Neural cell (in vitro differentiated cells): ENCODE measurements at regions not wholly inside any gene's neighbourhood (a gene's known extent, or its start where the extent isn't known, plus 50 kb on each side); places are given as distances from the start of the nearest gene placed in this dataset.

Source experiments
- H2AFZ ChIP-seq: fragments of 200-600, 300-800 bp; sonication (generic), shearing (Covaris generic); 2 replicates; pipeline ENCODE4 v1.6.0; 2014; ENCODE audit warnings: low read depth, mild to moderate bottlenecking, antibody characterized with exemption, low read length, moderate library complexity
- H3F3A ChIP-seq: fragments of 200-600 bp; shearing (Covaris generic); 2 replicates; pipeline ENCODE4 v1.6.1; 2016; ENCODE audit warnings: mild to moderate bottlenecking, moderate library complexity, mixed read lengths, antibody characterized with exemption, low read length; ENCODE audit not compliant: insufficient read depth, poor library complexity, severe bottlenecking
- H3K27ac ChIP-seq: fragments of 200-600, 300-800 bp; sonication (generic), shearing (Covaris generic); 2 replicates; pipeline ENCODE4 v1.5.1; 2014; ENCODE audit warnings: mild to moderate bottlenecking, low read length, moderate library complexity
- H3K27me3 ChIP-seq: fragments of 300-800, 200-600 bp; sonication (generic), shearing (Covaris generic); 2 replicates; pipeline ENCODE4 v1.6.0; 2014; ENCODE audit warnings: mild to moderate bottlenecking, low read depth, low read length, moderate library complexity; ENCODE audit not compliant: insufficient read depth
- H3K36me3 ChIP-seq: fragments of 300-800, 200-600 bp; sonication (generic), shearing (Covaris generic); 2 replicates; pipeline ENCODE4 v1.5.1; 2014; ENCODE audit warnings: mild to moderate bottlenecking, antibody characterized with exemption, low read length, moderate library complexity; ENCODE audit not compliant: insufficient read depth
- H3K4me2 ChIP-seq: fragments of 300-800, 200-600 bp; sonication (generic), shearing (Covaris generic); 2 replicates; pipeline ENCODE4 v1.6.0; 2014; ENCODE audit warnings: mild to moderate bottlenecking, low read length
- H3K4me3 ChIP-seq: fragments of 300-800, 200-600 bp; sonication (generic), shearing (Covaris generic); 2 replicates; pipeline ENCODE4 v1.5.1; 2014; ENCODE audit warnings: mild to moderate bottlenecking, low read length, moderate library complexity
- H3K79me2 ChIP-seq: fragments of 200-600 bp; shearing (Covaris generic); replicated peaks from 2 replicates; pipeline ENCODE4 v1.6.0; 2014; ENCODE audit warnings: mild to moderate bottlenecking, low read length, moderate library complexity; ENCODE audit not compliant: insufficient read depth
- H3K9ac ChIP-seq: fragments of 300-800, 200-600 bp; sonication (generic), shearing (Covaris generic); 2 replicates; pipeline ENCODE4 v1.6.1; 2016; ENCODE audit warnings: mild to moderate bottlenecking, low read length, mixed read lengths
- H3K9me2 ChIP-seq: fragments of 200-600 bp; shearing (Covaris generic); 2 replicates; pipeline ENCODE4 v1.6.1; 2016; ENCODE audit warnings: mild to moderate bottlenecking, low read length, mixed read lengths; ENCODE audit not compliant: insufficient read depth
- H3K9me3 ChIP-seq: fragments of 200-600, 300-800 bp; sonication (generic), shearing (Covaris generic); 2 replicates; pipeline ENCODE4 v1.6.1; 2016; ENCODE audit warnings: mild to moderate bottlenecking, mixed run types, low read length, moderate library complexity, mixed read lengths
- H4K20me1 ChIP-seq: fragments of 200-600 bp; shearing (Covaris generic); 2 replicates; pipeline ENCODE4 v1.6.1; 2016; ENCODE audit warnings: mild to moderate bottlenecking, mixed run types; ENCODE audit not compliant: insufficient read depth
- EP300 ChIP-seq: fragments of 450-650 bp; conservative IDR thresholded peaks from 2 replicates; pipeline ENCODE4 v1.6.1; 2014; ENCODE audit warnings: antibody characterized with exemption, mild to moderate bottlenecking, moderate library complexity; ENCODE audit not compliant: poor library complexity, severe bottlenecking
- EZH2 ChIP-seq: fragments of 200-600, 300-800 bp; shearing (Covaris generic), sonication (generic); IDR thresholded peaks from 2 replicates; pipeline ENCODE4 v1.6.1; 2014; ENCODE audit warnings: antibody characterized with exemption, low read length, borderline replicate concordance, mild to moderate bottlenecking; ENCODE audit not compliant: insufficient read depth, poor library complexity, severe bottlenecking
- MXI1 ChIP-seq: fragments of 450-650 bp; conservative IDR thresholded peaks from 2 replicates; pipeline ENCODE4 v1.6.1; 2014; ENCODE audit warnings: antibody characterized with exemption, mild to moderate bottlenecking; ENCODE audit not compliant: poor library complexity, severe bottlenecking
- POLR2AphosphoS5 ChIP-seq: IDR thresholded peaks from 2 replicates; pipeline ENCODE4 v1.6.1; 2012
- RAD21 ChIP-seq: fragments of 450-650 bp; conservative IDR thresholded peaks from 2 replicates; pipeline ENCODE4 v1.6.1; 2014; ENCODE audit warnings: antibody characterized with exemption, mild to moderate bottlenecking, moderate library complexity
- SMC3 ChIP-seq: fragments of 450-650 bp; conservative IDR thresholded peaks from 2 replicates; pipeline ENCODE4 v1.6.1; 2014; ENCODE audit warnings: antibody characterized with exemption, mild to moderate bottlenecking, moderate library complexity; ENCODE audit not compliant: poor library complexity
- TAF1 ChIP-seq: IDR thresholded peaks from 2 replicates; pipeline ENCODE4 v1.6.1; 2012; ENCODE audit warnings: low read depth
- TF ChIP-seq, protein P1 (sequence below): IDR thresholded peaks from 2 replicates; pipeline ENCODE4 v1.6.1; 2012; ENCODE audit warnings: borderline replicate concordance
- TF ChIP-seq, protein P2 (sequence below): fragments of 450-650 bp; IDR thresholded peaks from 2 replicates; pipeline ENCODE4 v1.5.1; 2014; ENCODE audit warnings: antibody characterized with exemption, mild to moderate bottlenecking, moderate library complexity; ENCODE audit not compliant: poor library complexity, severe bottlenecking

DNA sequence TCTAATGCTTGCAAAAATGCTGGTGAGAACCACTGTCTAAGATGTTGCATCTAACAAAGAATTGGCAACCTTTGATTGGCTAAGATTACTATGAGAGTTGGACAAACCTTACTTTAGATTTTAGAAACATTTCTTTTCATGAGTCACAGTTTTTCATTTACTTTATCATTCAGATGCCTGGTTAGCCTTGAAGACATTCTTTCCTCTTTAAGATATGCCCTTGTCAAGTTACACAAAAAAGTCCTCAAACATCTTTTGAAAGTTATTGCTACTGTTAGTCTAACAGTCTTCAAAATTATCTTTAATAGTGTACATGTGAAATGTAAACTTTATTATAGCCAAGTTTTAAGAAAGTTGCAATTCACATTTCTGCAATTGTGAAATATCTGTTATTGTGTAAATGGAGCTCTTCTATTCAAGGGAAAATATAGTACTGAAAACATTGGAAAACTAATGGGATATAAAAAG, 276.3 kb downstream of the RND3 start:
- no peak overlapping the region for H2AFZ ChIP-seq
- no peaks in the 10 kb centered on the region for H3F3A ChIP-seq
- H3K36me3 ChIP-seq: no peaks in the 10 kb centered on the region
- H3K4me3 ChIP-seq: no peak overlapping the region
- H3K27me3 ChIP-seq: no peaks in the 10 kb centered on the region
- no peak overlapping the region for H3K27ac ChIP-seq
- no peaks in the 10 kb centered on the region for H3K9me2 ChIP-seq
- no peak overlapping the region for H3K9ac ChIP-seq
- TF ChIP-seq, protein P1, sequence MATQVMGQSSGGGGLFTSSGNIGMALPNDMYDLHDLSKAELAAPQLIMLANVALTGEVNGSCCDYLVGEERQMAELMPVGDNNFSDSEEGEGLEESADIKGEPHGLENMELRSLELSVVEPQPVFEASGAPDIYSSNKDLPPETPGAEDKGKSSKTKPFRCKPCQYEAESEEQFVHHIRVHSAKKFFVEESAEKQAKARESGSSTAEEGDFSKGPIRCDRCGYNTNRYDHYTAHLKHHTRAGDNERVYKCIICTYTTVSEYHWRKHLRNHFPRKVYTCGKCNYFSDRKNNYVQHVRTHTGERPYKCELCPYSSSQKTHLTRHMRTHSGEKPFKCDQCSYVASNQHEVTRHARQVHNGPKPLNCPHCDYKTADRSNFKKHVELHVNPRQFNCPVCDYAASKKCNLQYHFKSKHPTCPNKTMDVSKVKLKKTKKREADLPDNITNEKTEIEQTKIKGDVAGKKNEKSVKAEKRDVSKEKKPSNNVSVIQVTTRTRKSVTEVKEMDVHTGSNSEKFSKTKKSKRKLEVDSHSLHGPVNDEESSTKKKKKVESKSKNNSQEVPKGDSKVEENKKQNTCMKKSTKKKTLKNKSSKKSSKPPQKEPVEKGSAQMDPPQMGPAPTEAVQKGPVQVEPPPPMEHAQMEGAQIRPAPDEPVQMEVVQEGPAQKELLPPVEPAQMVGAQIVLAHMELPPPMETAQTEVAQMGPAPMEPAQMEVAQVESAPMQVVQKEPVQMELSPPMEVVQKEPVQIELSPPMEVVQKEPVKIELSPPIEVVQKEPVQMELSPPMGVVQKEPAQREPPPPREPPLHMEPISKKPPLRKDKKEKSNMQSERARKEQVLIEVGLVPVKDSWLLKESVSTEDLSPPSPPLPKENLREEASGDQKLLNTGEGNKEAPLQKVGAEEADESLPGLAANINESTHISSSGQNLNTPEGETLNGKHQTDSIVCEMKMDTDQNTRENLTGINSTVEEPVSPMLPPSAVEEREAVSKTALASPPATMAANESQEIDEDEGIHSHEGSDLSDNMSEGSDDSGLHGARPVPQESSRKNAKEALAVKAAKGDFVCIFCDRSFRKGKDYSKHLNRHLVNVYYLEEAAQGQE: no peak
- no peak for TF ChIP-seq TAF1
- TF ChIP-seq EZH2: no peak
- TF ChIP-seq, protein P2, sequence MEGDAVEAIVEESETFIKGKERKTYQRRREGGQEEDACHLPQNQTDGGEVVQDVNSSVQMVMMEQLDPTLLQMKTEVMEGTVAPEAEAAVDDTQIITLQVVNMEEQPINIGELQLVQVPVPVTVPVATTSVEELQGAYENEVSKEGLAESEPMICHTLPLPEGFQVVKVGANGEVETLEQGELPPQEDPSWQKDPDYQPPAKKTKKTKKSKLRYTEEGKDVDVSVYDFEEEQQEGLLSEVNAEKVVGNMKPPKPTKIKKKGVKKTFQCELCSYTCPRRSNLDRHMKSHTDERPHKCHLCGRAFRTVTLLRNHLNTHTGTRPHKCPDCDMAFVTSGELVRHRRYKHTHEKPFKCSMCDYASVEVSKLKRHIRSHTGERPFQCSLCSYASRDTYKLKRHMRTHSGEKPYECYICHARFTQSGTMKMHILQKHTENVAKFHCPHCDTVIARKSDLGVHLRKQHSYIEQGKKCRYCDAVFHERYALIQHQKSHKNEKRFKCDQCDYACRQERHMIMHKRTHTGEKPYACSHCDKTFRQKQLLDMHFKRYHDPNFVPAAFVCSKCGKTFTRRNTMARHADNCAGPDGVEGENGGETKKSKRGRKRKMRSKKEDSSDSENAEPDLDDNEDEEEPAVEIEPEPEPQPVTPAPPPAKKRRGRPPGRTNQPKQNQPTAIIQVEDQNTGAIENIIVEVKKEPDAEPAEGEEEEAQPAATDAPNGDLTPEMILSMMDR: no peak
- TF ChIP-seq RAD21: no peak
- TF ChIP-seq EP300: no peak
- TF ChIP-seq SMC3: no peak
- no peak for TF ChIP-seq POLR2AphosphoS5
- no peak for TF ChIP-seq MXI1
- no peaks in the 10 kb centered on the region for H3K79me2 ChIP-seq
- no peaks in the 10 kb centered on the region for H4K20me1 ChIP-seq
- no peak overlapping the region for H3K4me2 ChIP-seq
- no peaks in the 10 kb centered on the region for H3K9me3 ChIP-seq

DNA sequence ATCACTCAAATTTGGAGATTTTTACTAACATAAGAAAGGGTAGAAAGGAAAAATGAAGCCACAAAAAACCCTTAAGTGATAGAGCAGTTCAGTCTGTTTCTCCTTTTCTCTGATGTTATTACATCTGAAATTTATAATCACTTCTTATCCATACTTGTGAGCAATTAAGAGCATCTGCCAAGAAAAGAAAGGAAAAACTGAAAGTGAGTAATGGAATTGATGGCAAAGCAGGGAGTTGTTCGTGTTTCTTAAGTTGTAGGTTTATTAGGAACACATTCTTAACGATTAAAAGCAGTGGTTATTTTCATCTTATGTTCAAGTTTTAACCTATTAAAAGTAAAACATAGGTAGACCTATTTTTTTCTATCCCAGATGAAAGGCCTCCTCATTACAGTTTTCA, 277.7 kb downstream of the RND3 start:
- Histone ChIP-seq H3K36me3 (no peaks in the 10 kb centered on the region), H3K79me2 (no peaks in the 10 kb centered on the region), H3K4me2 (no peak overlapping the region), H4K20me1 (no peaks in the 10 kb centered on the region), H3K9me3 (no peaks in the 10 kb centered on the region), H3K27me3 (no peaks in the 10 kb centered on the region), H3K9ac (no peak overlapping the region), H3K9me2 (no peaks in the 10 kb centered on the region), H3K27ac (no peak overlapping the region), H2AFZ (no peak overlapping the region), H3K4me3 (no peak overlapping the region), H3F3A (no peaks in the 10 kb centered on the region)
- TF ChIP-seq SMC3 (no peak), TAF1 (no peak), RAD21 (no peak), EP300 (no peak), MXI1 (no peak), POLR2AphosphoS5 (no peak), EZH2 (no peak)
- TF ChIP-seq, protein P1: no peak
- TF ChIP-seq, protein P2: no peak
